GM12878 (cell line): ENCODE measurements at regions not wholly inside any gene's neighbourhood (a gene's known extent, or its start where the extent isn't known, plus 50 kb on each side); places are given as distances from the start of the nearest gene placed in this dataset.

Experiments used
- ASH2L ChIP-seq: fragments of 300-600, 200-600 bp; sonication (generic); IDR thresholded peaks from 2 replicates; pipeline ENCODE4 v1.6.1; 2017; ENCODE audit warnings: low read depth, mild to moderate bottlenecking, borderline replicate concordance
- CTCF ChIP-seq, 3 experiments: IDR thresholded peaks in 2 of 3; conservative IDR thresholded peaks in 1 of 3; 2 replicates each; pipeline ENCODE4 v1.5.1; 2011; ENCODE audit warnings: low read depth in 3 of 3, low read length in 3 of 3, mild to moderate bottlenecking in 3 of 3, control low read depth in 2 of 3, moderate library complexity in 2 of 3, inconsistent platforms in 1 of 3, mixed read lengths in 1 of 3; ENCODE audit not compliant: control insufficient read depth in 2 of 3, insufficient read depth in 1 of 3; ENCODE audit errors: extremely low read depth in 1 of 3
- E4F1 ChIP-seq: fragments of 450-650 bp; IDR thresholded peaks from 2 replicates; pipeline ENCODE4 v1.6.1; 2018; ENCODE audit warnings: borderline replicate concordance, mild to moderate bottlenecking; ENCODE audit not compliant: partially characterized antibody
- HCFC1 ChIP-seq: fragments of 150-350 bp; IDR thresholded peaks from 2 replicates; pipeline ENCODE4 v1.6.1; 2014; ENCODE audit warnings: low read length
- KLF5 ChIP-seq: fragments of 450-650 bp; IDR thresholded peaks from 2 replicates; pipeline ENCODE4 v1.6.1; 2014; ENCODE audit warnings: mild to moderate bottlenecking; ENCODE audit not compliant: partially characterized antibody
- MTA2 ChIP-seq: fragments of 450-650 bp; IDR thresholded peaks from 2 replicates; pipeline ENCODE4 v1.6.1; 2016; ENCODE audit warnings: low read depth, mild to moderate bottlenecking, moderate library complexity
- POLR2A ChIP-seq: IDR thresholded peaks from 2 replicates; pipeline ENCODE4 v1.6.1; 2011; ENCODE audit warnings: low read depth, mild to moderate bottlenecking, low read length
- RCOR1 ChIP-seq: conservative IDR thresholded peaks from 2 replicates; pipeline ENCODE4 v1.6.1; 2012; ENCODE audit warnings: low read depth, low read length, improper control_type of control experiment
- TARDBP ChIP-seq: IDR thresholded peaks from 2 replicates; pipeline ENCODE4 v1.6.1; 2016; ENCODE audit warnings: borderline replicate concordance
- ZNF384 ChIP-seq: IDR thresholded peaks from 2 replicates; pipeline ENCODE4 v1.6.1; 2012; ENCODE audit warnings: low read depth, mild to moderate bottlenecking, low read length, improper control_type of control experiment, borderline replicate concordance

GRCh38 chr7:137164251-137164650 lies 179.3 kb downstream of the PTN start:
- TF ChIP-seq KLF5 = no peak
- TF ChIP-seq CTCF (IDR thresholded peaks at IDR 0.05 in 2 of 3, conservative IDR thresholded peaks at IDR 0.05 in 1 of 3; ENCODE audit: control insufficient read depth in 2 of 3, extremely low read depth in 1 of 3, insufficient read depth in 1 of 3, low read depth in 3 of 3, low read length in 3 of 3) = no peak
- no peak for TF ChIP-seq RCOR1
- no peak for TF ChIP-seq TARDBP
- TF ChIP-seq ZNF384 = no peak
- no peak for TF ChIP-seq ASH2L
- TF ChIP-seq HCFC1 = no peak
- no peak for TF ChIP-seq E4F1
- no peak for TF ChIP-seq POLR2A
- TF ChIP-seq MTA2 = no peak
